ENCODE measurements at regions not wholly inside any gene's neighbourhood (a gene's known extent, or its start where the extent isn't known, plus 50 kb on each side); places are given as distances from the start of the nearest gene placed in this dataset.

DNA sequence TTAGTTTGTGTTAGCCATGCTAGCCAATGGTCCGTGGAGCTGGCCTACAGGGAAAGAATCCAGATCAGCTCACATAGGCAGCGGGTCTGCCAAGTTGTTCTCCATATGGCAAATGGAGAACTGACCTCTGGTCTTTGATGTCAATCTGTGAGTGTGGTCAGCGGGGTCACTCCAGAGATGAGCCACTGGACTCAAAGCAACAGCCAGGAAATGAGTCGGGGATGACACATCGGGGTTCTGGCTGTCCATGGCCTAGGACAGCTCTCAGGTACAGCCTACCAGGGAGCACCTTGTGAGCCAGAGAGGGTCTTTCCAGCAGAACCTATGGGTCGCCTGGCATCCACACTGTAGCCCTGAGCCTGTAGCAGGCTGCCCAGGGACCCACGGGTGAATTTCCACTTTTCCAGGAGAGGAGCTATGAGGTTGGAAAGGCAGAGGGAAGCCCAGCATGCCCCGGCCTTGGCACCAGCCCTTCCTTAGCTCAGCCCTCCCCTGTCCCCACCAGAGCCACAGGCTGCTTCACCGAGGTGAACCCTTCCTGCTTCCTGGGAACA is 203.0 kb upstream of the TNRC6C start:
- TF ChIP-seq, protein P1, sequence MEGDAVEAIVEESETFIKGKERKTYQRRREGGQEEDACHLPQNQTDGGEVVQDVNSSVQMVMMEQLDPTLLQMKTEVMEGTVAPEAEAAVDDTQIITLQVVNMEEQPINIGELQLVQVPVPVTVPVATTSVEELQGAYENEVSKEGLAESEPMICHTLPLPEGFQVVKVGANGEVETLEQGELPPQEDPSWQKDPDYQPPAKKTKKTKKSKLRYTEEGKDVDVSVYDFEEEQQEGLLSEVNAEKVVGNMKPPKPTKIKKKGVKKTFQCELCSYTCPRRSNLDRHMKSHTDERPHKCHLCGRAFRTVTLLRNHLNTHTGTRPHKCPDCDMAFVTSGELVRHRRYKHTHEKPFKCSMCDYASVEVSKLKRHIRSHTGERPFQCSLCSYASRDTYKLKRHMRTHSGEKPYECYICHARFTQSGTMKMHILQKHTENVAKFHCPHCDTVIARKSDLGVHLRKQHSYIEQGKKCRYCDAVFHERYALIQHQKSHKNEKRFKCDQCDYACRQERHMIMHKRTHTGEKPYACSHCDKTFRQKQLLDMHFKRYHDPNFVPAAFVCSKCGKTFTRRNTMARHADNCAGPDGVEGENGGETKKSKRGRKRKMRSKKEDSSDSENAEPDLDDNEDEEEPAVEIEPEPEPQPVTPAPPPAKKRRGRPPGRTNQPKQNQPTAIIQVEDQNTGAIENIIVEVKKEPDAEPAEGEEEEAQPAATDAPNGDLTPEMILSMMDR (tag by site-specific recombination; IDR thresholded peaks at IDR 0.05), result no peak
- TF ChIP-seq, protein P2, sequence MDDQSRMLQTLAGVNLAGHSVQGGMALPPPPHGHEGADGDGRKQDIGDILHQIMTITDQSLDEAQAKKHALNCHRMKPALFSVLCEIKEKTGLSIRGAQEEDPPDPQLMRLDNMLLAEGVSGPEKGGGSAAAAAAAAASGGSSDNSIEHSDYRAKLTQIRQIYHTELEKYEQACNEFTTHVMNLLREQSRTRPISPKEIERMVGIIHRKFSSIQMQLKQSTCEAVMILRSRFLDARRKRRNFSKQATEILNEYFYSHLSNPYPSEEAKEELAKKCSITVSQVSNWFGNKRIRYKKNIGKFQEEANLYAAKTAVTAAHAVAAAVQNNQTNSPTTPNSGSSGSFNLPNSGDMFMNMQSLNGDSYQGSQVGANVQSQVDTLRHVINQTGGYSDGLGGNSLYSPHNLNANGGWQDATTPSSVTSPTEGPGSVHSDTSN (CRISPR knock-in tag; IDR thresholded peaks at IDR 0.05), result no peak
- TF ChIP-seq, protein P3, sequence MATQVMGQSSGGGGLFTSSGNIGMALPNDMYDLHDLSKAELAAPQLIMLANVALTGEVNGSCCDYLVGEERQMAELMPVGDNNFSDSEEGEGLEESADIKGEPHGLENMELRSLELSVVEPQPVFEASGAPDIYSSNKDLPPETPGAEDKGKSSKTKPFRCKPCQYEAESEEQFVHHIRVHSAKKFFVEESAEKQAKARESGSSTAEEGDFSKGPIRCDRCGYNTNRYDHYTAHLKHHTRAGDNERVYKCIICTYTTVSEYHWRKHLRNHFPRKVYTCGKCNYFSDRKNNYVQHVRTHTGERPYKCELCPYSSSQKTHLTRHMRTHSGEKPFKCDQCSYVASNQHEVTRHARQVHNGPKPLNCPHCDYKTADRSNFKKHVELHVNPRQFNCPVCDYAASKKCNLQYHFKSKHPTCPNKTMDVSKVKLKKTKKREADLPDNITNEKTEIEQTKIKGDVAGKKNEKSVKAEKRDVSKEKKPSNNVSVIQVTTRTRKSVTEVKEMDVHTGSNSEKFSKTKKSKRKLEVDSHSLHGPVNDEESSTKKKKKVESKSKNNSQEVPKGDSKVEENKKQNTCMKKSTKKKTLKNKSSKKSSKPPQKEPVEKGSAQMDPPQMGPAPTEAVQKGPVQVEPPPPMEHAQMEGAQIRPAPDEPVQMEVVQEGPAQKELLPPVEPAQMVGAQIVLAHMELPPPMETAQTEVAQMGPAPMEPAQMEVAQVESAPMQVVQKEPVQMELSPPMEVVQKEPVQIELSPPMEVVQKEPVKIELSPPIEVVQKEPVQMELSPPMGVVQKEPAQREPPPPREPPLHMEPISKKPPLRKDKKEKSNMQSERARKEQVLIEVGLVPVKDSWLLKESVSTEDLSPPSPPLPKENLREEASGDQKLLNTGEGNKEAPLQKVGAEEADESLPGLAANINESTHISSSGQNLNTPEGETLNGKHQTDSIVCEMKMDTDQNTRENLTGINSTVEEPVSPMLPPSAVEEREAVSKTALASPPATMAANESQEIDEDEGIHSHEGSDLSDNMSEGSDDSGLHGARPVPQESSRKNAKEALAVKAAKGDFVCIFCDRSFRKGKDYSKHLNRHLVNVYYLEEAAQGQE (tag by site-specific recombination; IDR thresholded peaks at IDR 0.05), result no peak
- TF ChIP-seq ZNF184 (tag by site-specific recombination; IDR thresholded peaks at IDR 0.05), result no peak
- TF ChIP-seq ZNF114 (tag by site-specific recombination; IDR thresholded peaks at IDR 0.05), result no peak
